ENCODE measurements at regions not wholly inside any gene's neighbourhood (a gene's known extent, or its start where the extent isn't known, plus 50 kb on each side); places are given as distances from the start of the nearest gene placed in this dataset.

GRCh38 chr5:17734011-17734410 lies 99.8 kb downstream of the TAF11L14 start:
- H3K27ac ChIP-seq (replicated peaks) = no peak overlapping the region
- DNase-seq (ENCODE audit: low read depth in 1 of 2, low spot score in 1 of 2) = no peak
- TF ChIP-seq POLR2AphosphoS5 (IDR thresholded peaks at IDR 0.05; ENCODE audit: low read depth) = no peak
- no peak overlapping the region for H3K4me3 ChIP-seq (replicated peaks; ENCODE audit: insufficient read depth, low read length)
- no peaks in the 10 kb centered on the region for H3K27me3 ChIP-seq (ENCODE audit: insufficient read depth, poor library complexity, severe bottlenecking)

- no peak overlapping the region for H3K4me3 ChIP-seq (replicated peaks; ENCODE audit: insufficient read depth, low read length)
- H3K27me3 ChIP-seq (ENCODE audit: insufficient read depth, poor library complexity, severe bottlenecking) = no peaks in the 10 kb centered on the region
- H3K27ac ChIP-seq (replicated peaks) = no peak overlapping the region
- TF ChIP-seq CTCF (IDR thresholded peaks at IDR 0.05; ENCODE audit: insufficient read depth, low read length) (no peak), SPI1 (IDR thresholded peaks at IDR 0.05; ENCODE audit: borderline replicate concordance, low read depth) (peak; percentile 98), GABPA (IDR thresholded peaks at IDR 0.05; ENCODE audit: low read depth) (peak; percentile 45; the same call in 1 of the 2 replicates), REST (IDR thresholded peaks at IDR 0.05; ENCODE audit: insufficient replicate concordance, low read depth) (no peak), POLR2AphosphoS5 (IDR thresholded peaks at IDR 0.05; ENCODE audit: low read depth) (no peak)
- DNase-seq (ENCODE audit: low read depth in 1 of 2, low spot score in 1 of 2) = peak; percentile 34 to 56
Measured at GRCh38 chr5:17735761-17736160, 101.5 kb downstream of the TAF11L14 start.

GRCh38 chr5:17737092-17737491 lies 102.8 kb downstream of the TAF11L14 start:
- H3K27ac ChIP-seq (replicated peaks) = no peak overlapping the region
- no peak for DNase-seq (ENCODE audit: low read depth in 1 of 2, low spot score in 1 of 2)
- TF ChIP-seq REST (IDR thresholded peaks at IDR 0.05; ENCODE audit: insufficient replicate concordance, low read depth) (no peak), GABPA (IDR thresholded peaks at IDR 0.05; ENCODE audit: low read depth) (no peak), SPI1 (IDR thresholded peaks at IDR 0.05; ENCODE audit: borderline replicate concordance, low read depth) (no peak), POLR2AphosphoS5 (IDR thresholded peaks at IDR 0.05; ENCODE audit: low read depth) (no peak), CTCF (IDR thresholded peaks at IDR 0.05; ENCODE audit: insufficient read depth, low read length) (no peak)
- H3K27me3 ChIP-seq (ENCODE audit: insufficient read depth, poor library complexity, severe bottlenecking) = no peaks in the 10 kb centered on the region
- H3K4me3 ChIP-seq (replicated peaks; ENCODE audit: insufficient read depth, low read length) = no peak overlapping the region

- H3K27me3 ChIP-seq (ENCODE audit: insufficient read depth, poor library complexity, severe bottlenecking) = no peaks in the 10 kb centered on the region
- TF ChIP-seq POLR2AphosphoS5 (IDR thresholded peaks at IDR 0.05; ENCODE audit: low read depth) (no peak), CTCF (IDR thresholded peaks at IDR 0.05; ENCODE audit: insufficient read depth, low read length) (no peak), REST (IDR thresholded peaks at IDR 0.05; ENCODE audit: insufficient replicate concordance, low read depth) (no peak), GABPA (IDR thresholded peaks at IDR 0.05; ENCODE audit: low read depth) (no peak), SPI1 (IDR thresholded peaks at IDR 0.05; ENCODE audit: borderline replicate concordance, low read depth) (no peak)
- DNase-seq (ENCODE audit: low read depth in 1 of 2, low spot score in 1 of 2) = no peak
- no peak overlapping the region for H3K27ac ChIP-seq (replicated peaks)
- H3K4me3 ChIP-seq (replicated peaks; ENCODE audit: insufficient read depth, low read length) = no peak overlapping the region
Measured at GRCh38 chr5:17738446-17738845, 104.2 kb downstream of the TAF11L14 start.

Measured in HL-60 (cell line).